ENCODE measurements at regions not wholly inside any gene's neighbourhood (a gene's known extent, or its start where the extent isn't known, plus 50 kb on each side); places are given as distances from the start of the nearest gene placed in this dataset.

DNA sequence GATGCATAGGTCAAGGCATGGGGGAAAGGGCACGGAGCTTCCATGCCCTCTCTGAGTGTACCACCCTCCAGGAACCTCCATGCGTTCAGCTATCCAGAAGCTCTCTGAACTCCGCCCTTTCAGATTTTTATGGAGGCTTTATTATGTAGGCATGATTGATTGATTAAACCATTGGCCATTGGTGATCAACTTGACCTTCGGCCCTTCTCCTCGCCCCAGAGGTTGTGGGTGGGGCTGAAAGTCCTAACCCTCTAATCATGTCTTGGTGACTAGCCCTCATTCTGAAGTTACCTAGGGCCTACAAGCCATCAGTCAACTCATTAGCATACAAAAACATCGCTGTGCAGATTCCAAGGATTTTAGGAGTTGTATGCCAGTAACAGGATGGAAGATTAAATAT, 323.7 kb upstream of the KLF4 start:
- no peak for DNase-seq (ENCODE audit: extremely low spot score)
- Histone ChIP-seq H3K4me1 (peaks cover 0 to 14% (median 5%) of the 10 kb centered on the region in 4 donors), H3K9me3 (no peaks in the 10 kb centered on the region), H3K36me3 (no peaks in the 10 kb centered on the region), H3K4me3 (no peak overlapping the region), H3K27ac (replicated peaks in 1 of 4) (no peak overlapping the region), H3K27me3 (no peaks in the 10 kb centered on the region)
- TF ChIP-seq POLR2AphosphoS5 (IDR thresholded peaks at IDR 0.05) (no peak), POLR2A (IDR thresholded peaks at IDR 0.05; ENCODE audit: low read depth) (no peak), EP300 (IDR thresholded peaks at IDR 0.05) (no peak)
- TF ChIP-seq, protein P1, sequence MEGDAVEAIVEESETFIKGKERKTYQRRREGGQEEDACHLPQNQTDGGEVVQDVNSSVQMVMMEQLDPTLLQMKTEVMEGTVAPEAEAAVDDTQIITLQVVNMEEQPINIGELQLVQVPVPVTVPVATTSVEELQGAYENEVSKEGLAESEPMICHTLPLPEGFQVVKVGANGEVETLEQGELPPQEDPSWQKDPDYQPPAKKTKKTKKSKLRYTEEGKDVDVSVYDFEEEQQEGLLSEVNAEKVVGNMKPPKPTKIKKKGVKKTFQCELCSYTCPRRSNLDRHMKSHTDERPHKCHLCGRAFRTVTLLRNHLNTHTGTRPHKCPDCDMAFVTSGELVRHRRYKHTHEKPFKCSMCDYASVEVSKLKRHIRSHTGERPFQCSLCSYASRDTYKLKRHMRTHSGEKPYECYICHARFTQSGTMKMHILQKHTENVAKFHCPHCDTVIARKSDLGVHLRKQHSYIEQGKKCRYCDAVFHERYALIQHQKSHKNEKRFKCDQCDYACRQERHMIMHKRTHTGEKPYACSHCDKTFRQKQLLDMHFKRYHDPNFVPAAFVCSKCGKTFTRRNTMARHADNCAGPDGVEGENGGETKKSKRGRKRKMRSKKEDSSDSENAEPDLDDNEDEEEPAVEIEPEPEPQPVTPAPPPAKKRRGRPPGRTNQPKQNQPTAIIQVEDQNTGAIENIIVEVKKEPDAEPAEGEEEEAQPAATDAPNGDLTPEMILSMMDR (IDR thresholded peaks at IDR 0.05): no peak
- intact Hi-C loops (cut with DNase I): no loop called here
- WGBS: 98% methylated on average over 6 of the region's 6 CpGs

- WGBS: 66% methylated on average over 6 of the region's 6 CpGs
Observed at GRCh38 chr9:107810461-107810961, 320.9 kb upstream of the KLF4 start.

GRCh38 chr9:107809871-107810460, 320.4 kb upstream of the KLF4 start:
- peaks cover 0 to 14% (median 5%) of the 10 kb centered on the region in 4 donors for H3K4me1 ChIP-seq
- peak overlapping the region in 1 of 4 donors; percentile 22 for H3K27ac ChIP-seq (replicated peaks in 1 of 4)
- no peaks in the 10 kb centered on the region for H3K27me3 ChIP-seq
- H3K36me3 ChIP-seq: no peaks in the 10 kb centered on the region
- no peak for DNase-seq (ENCODE audit: extremely low spot score)
- no peaks in the 10 kb centered on the region for H3K9me3 ChIP-seq
- intact Hi-C loops (cut with DNase I): no loop called here
- WGBS: 28% methylated on average over 5 of the region's 5 CpGs
- TF ChIP-seq, protein P1 (IDR thresholded peaks at IDR 0.05): no peak
- TF ChIP-seq POLR2AphosphoS5 (IDR thresholded peaks at IDR 0.05) (no peak), EP300 (IDR thresholded peaks at IDR 0.05) (no peak), POLR2A (IDR thresholded peaks at IDR 0.05; ENCODE audit: low read depth) (no peak)
- no peak overlapping the region for H3K4me3 ChIP-seq

More at GRCh38 chr9:107810461-107810961, 320.9 kb upstream of the KLF4 start:
- Histone ChIP-seq H3K36me3 (no peaks in the 10 kb centered on the region), H3K9me3 (no peaks in the 10 kb centered on the region), H3K27me3 (no peaks in the 10 kb centered on the region), H3K4me1 (peaks cover 0 to 14% (median 5%) of the 10 kb centered on the region in 4 donors), H3K27ac (replicated peaks in 1 of 4) (peak overlapping the region in 1 of 4 donors; percentile 22), H3K4me3 (no peak overlapping the region)
- intact Hi-C loops (cut with DNase I): no loop called here
- no peak for DNase-seq (ENCODE audit: extremely low spot score)
- TF ChIP-seq, protein P1 (IDR thresholded peaks at IDR 0.05): no peak
- TF ChIP-seq EP300 (IDR thresholded peaks at IDR 0.05): no peak
- TF ChIP-seq POLR2A (IDR thresholded peaks at IDR 0.05; ENCODE audit: low read depth): no peak
- TF ChIP-seq POLR2AphosphoS5 (IDR thresholded peaks at IDR 0.05): no peak

DNA sequence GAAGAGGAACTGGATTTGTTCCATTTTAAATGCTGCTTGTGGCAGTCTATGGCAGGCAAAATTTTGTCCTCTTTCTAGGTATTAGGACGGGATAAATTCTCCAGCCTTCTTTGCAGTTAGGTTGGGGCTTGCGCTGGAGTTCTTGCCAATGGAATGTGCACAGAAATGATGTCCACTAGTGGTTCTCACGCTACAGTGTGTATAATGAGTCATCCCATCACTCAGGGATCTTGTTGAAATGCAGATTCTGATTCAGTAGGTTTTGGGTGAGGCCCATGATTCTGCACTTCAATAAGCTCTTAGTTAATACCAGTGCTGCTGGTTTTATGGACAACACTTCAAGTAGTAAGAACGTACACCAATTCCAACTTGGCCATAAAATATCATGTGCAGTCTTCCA, 317.6 kb upstream of the KLF4 start:
- Histone ChIP-seq H3K36me3 (no peaks in the 10 kb centered on the region), H3K27me3 (no peaks in the 10 kb centered on the region), H3K4me1 (peaks cover 0 to 14% (median 5%) of the 10 kb centered on the region in 4 donors), H3K9me3 (no peaks in the 10 kb centered on the region), H3K4me3 (no peak overlapping the region), H3K27ac (replicated peaks in 1 of 4) (no peak overlapping the region)
- DNase-seq (ENCODE audit: extremely low spot score): no peak
- 84% methylated on average over 4 of the region's 4 CpGs for WGBS
- intact Hi-C loops (cut with DNase I): no loop called here
- TF ChIP-seq POLR2AphosphoS5 (IDR thresholded peaks at IDR 0.05) (no peak), POLR2A (IDR thresholded peaks at IDR 0.05; ENCODE audit: low read depth) (no peak), EP300 (IDR thresholded peaks at IDR 0.05) (no peak)
- TF ChIP-seq, protein P1 (IDR thresholded peaks at IDR 0.05): no peak
